Gastrocnemius medialis (tissue), 4 donors: ENCODE measurements at regions not wholly inside any gene's neighbourhood (a gene's known extent, or its start where the extent isn't known, plus 50 kb on each side); places are given as distances from the start of the nearest gene placed in this dataset.

Source experiments
- ATAC-seq, 2 donors: fragments of 150-250 bp; one replicate each; pipeline ENCODE4 v1.9.1; 2016
- DNase-seq, 2 donors: peaks; one replicate each; pipeline ENCODE4 v3.0.0-alpha.2; 2019
- H3K27ac ChIP-seq, 4 donors: fragments of 200-600 bp; sonication (generic); 1 replicate in 1 of 4; 2 replicates in 3 of 4; pipeline ENCODE4 v1.5.1; 2016 to 2018; ENCODE audit warnings: mild to moderate bottlenecking in 2 of 4, moderate library complexity in 1 of 4
- H3K27me3 ChIP-seq, 3 donors: fragments of 200-600 bp; sonication (generic) in 2 of 3; 1 replicate in 1 of 3; 2 replicates in 2 of 3; pipeline versions ENCODE4 v1.5.1 to v1.6.0; 2016 to 2019; ENCODE audit warnings: mild to moderate bottlenecking in 1 of 3, moderate library complexity in 1 of 3
- H3K36me3 ChIP-seq, 2 donors: fragments of 200-600 bp; sonication (generic) in 1 of 2; one replicate each; pipeline ENCODE4 v1.5.1; 2017 to 2018
- H3K4me1 ChIP-seq, 2 donors: fragments of 200-600 bp; sonication (generic) in 1 of 2; one replicate each; pipeline ENCODE4 v1.5.1; 2016 to 2017; ENCODE audit warnings: mild to moderate bottlenecking in 2 of 2
- H3K4me3 ChIP-seq, 4 donors: fragments of 200-600 bp; sonication (generic) in 3 of 4; 1 replicate in 1 of 4; 2 replicates in 3 of 4; pipeline ENCODE4 v1.5.1; 2016 to 2019; ENCODE audit warnings: mild to moderate bottlenecking in 2 of 4
- H3K9me3 ChIP-seq, 3 donors: fragments of 200-600 bp; sonication (generic) in 2 of 3; 1 replicate in 1 of 3; 2 replicates in 2 of 3; pipeline ENCODE4 v1.5.1; 2016 to 2019
- POLR2A ChIP-seq, 2 donors: fragments of 450-650 bp; IDR thresholded peaks; one replicate each; pipeline ENCODE4 v1.6.1; 2017; ENCODE audit warnings: antibody characterized with exemption in 2 of 2, mild to moderate bottlenecking in 2 of 2, moderate library complexity in 2 of 2
- in situ Hi-C, 4 donors: fragments of 200-750 bp; cut with MboI; loops; one replicate each; pipeline versions ENCODE4 v1.15.0 to v1.8.0; 2017; ENCODE audit warnings: low sequenced_read_pairs in 4 of 4
- intact Hi-C: fragments of 100-400 bp; cut with DNase I; formaldehyde crosslinking; loops from one replicate; pipeline ENCODE4 v1.15.1; 2023; ENCODE audit warnings: low total_unique reads
- TF ChIP-seq, protein P1 (sequence below), 5 experiments: fragments of 450-650 bp in 3 of 5; fragments of 200-600 bp in 2 of 5; sonication (generic) in 2 of 5; IDR thresholded peaks in 4 of 5; conservative IDR thresholded peaks in 1 of 5; 1 replicate in 4 of 5; 2 replicates in 1 of 5; pipeline ENCODE4 v1.5.1; 2016 to 2019; ENCODE audit warnings: antibody characterized with exemption in 5 of 5, mild to moderate bottlenecking in 3 of 5, moderate library complexity in 3 of 5

DNA sequence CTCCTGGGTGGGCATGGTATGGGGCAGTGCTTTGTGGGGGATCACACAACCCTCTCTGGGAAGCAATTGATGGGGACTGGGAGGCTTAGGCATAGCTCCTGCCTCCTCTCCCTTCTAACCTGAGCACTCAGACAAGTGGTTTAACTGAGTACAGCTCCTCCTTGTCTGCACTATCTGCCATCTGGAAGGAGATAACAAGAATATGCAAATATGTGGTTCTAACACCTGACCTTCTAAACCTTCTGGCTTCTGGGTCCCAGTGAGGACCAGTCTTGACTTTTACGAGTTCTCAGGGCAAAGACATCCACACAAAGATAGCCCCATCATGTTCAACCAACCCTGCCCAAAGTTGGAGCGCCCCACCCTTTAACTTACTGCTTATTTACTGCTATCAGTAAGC lies 381.0 kb upstream of the TSHZ3 start:
- intact Hi-C loops (no loop called here), in situ Hi-C loops (no loop called here)
- Histone ChIP-seq H3K27me3 (no peaks in the 10 kb centered on the region), H3K9me3 (no peaks in the 10 kb centered on the region), H3K27ac (no peak overlapping the region), H3K4me3 (no peak overlapping the region), H3K4me1 (no peaks in the 10 kb centered on the region), H3K36me3 (no peaks in the 10 kb centered on the region)
- TF ChIP-seq, protein P1, sequence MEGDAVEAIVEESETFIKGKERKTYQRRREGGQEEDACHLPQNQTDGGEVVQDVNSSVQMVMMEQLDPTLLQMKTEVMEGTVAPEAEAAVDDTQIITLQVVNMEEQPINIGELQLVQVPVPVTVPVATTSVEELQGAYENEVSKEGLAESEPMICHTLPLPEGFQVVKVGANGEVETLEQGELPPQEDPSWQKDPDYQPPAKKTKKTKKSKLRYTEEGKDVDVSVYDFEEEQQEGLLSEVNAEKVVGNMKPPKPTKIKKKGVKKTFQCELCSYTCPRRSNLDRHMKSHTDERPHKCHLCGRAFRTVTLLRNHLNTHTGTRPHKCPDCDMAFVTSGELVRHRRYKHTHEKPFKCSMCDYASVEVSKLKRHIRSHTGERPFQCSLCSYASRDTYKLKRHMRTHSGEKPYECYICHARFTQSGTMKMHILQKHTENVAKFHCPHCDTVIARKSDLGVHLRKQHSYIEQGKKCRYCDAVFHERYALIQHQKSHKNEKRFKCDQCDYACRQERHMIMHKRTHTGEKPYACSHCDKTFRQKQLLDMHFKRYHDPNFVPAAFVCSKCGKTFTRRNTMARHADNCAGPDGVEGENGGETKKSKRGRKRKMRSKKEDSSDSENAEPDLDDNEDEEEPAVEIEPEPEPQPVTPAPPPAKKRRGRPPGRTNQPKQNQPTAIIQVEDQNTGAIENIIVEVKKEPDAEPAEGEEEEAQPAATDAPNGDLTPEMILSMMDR (IDR thresholded peaks at IDR 0.05 in 4 of 5, conservative IDR thresholded peaks at IDR 0.05 in 1 of 5): no peak
- ATAC-seq: no peak
- no peak for DNase-seq

DNA sequence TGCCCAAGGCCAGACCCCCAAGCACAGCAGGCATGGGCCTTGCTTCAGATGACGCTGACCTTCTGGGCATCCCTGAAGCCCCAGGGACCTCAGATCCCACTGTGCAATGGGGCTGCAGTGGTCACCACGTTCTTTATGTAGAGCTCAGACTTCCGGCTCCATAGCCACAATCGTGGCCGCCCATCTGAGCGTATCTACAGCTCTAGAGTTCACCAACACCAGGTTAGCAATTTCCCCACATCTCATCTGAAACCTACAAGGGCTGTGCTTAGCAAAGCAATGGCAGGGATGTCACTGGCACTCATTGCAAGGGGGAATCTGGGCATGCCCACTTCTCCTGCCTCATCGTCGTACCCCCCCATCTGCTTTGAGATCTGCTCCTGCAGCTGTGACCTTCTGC lies 384.4 kb upstream of the TSHZ3 start:
- in situ Hi-C loops: no loop called here
- ATAC-seq (no peak), DNase-seq (no peak)
- TF ChIP-seq POLR2A (IDR thresholded peaks at IDR 0.05): no peak
- TF ChIP-seq, protein P1 (IDR thresholded peaks at IDR 0.05 in 4 of 5, conservative IDR thresholded peaks at IDR 0.05 in 1 of 5): no peak
- H3K9me3 ChIP-seq: no peaks in the 10 kb centered on the region
- no peaks in the 10 kb centered on the region for H3K4me1 ChIP-seq
- intact Hi-C loops: no loop called here
- no peak overlapping the region for H3K4me3 ChIP-seq
- H3K27me3 ChIP-seq: no peaks in the 10 kb centered on the region
- no peak overlapping the region for H3K27ac ChIP-seq
- no peaks in the 10 kb centered on the region for H3K36me3 ChIP-seq

DNA sequence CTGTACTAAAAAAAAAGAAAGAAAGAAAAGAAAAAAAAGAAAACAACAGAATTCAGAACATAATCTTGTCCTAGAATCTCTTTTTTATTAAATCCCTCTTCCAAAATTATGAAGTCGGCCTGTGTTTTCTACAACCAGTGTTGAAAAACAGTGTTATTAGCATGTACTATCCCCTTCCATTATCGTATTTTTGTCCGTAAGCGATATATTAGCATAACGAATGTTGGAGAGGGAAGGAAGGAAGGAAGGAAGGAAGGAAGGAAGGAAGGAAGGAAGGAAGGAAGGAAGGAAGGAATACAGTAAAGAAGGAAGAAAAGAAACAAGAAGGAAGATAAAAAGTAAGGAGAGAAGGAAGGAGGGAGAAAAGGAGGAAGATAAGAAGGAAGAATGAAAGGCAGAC lies 393.0 kb upstream of the TSHZ3 start:
- Histone ChIP-seq H3K36me3 (no peaks in the 10 kb centered on the region), H3K9me3 (no peaks in the 10 kb centered on the region), H3K4me3 (no peak overlapping the region), H3K27ac (no peak overlapping the region), H3K4me1 (no peaks in the 10 kb centered on the region), H3K27me3 (no peaks in the 10 kb centered on the region)
- ATAC-seq (no peak), DNase-seq (no peak)
- TF ChIP-seq, protein P1 (IDR thresholded peaks at IDR 0.05 in 4 of 5, conservative IDR thresholded peaks at IDR 0.05 in 1 of 5): no peak
- no peak for TF ChIP-seq POLR2A (IDR thresholded peaks at IDR 0.05)
- in situ Hi-C loops: no loop called here
- intact Hi-C loops: no loop called here

DNA sequence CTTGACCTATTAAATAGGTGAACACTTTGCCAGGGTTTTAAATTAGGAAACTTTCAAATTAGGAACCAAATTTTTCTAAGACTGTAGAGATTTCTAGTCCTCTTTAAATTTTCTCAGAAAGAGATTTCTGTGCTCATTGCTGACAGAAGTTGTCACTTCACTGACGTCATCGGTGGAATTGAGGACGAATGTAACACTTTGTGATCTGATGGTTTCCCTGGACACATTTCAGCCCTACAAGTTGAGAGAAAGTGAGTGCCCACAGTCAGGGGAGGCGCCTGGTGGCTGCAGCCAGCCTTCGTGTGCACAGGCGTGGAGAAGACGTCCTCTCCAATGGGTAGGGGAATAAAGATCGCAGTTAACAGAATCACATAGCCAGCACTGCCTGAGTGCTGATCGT lies 396.5 kb upstream of the TSHZ3 start:
- ATAC-seq (no peak), DNase-seq (no peak)
- Histone ChIP-seq H3K27ac (no peak overlapping the region), H3K4me3 (no peak overlapping the region), H3K9me3 (no peaks in the 10 kb centered on the region), H3K36me3 (no peaks in the 10 kb centered on the region), H3K27me3 (no peaks in the 10 kb centered on the region), H3K4me1 (no peaks in the 10 kb centered on the region)
- intact Hi-C loops: no loop called here
- in situ Hi-C loops: no loop called here
- TF ChIP-seq POLR2A (IDR thresholded peaks at IDR 0.05): no peak
- TF ChIP-seq, protein P1 (IDR thresholded peaks at IDR 0.05 in 4 of 5, conservative IDR thresholded peaks at IDR 0.05 in 1 of 5): no peak

DNA sequence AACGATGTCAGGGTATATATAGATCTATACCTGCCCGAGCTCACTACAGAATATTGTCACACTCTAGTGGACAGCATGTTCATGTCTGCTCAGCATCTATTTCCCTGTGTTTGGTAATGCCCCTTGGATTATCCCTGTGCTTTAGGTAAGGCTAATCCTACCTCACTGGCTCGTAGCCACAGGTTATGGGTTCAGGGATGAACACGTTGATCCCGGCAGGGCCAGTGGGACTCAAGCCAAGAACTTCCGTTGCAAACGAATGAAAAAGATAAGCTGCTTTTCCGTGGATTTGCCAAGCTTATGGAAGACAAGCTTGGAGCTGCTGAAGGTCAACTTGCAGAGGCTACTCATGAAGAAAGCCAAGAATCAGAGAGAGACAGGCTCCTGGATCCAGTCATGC lies 400.0 kb upstream of the TSHZ3 start:
- H3K4me1 ChIP-seq: no peaks in the 10 kb centered on the region
- intact Hi-C loops: no loop called here
- in situ Hi-C loops: no loop called here
- no peak overlapping the region for H3K4me3 ChIP-seq
- H3K27me3 ChIP-seq: no peaks in the 10 kb centered on the region
- no peak for DNase-seq
- TF ChIP-seq, protein P1 (IDR thresholded peaks at IDR 0.05 in 4 of 5, conservative IDR thresholded peaks at IDR 0.05 in 1 of 5): no peak
- TF ChIP-seq POLR2A (IDR thresholded peaks at IDR 0.05): no peak
- H3K27ac ChIP-seq: no peak overlapping the region
- H3K36me3 ChIP-seq: no peaks in the 10 kb centered on the region
- no peaks in the 10 kb centered on the region for H3K9me3 ChIP-seq
- no peak for ATAC-seq
